ENCODE measurements at regions not wholly inside any gene's neighbourhood (a gene's known extent, or its start where the extent isn't known, plus 50 kb on each side); places are given as distances from the start of the nearest gene placed in this dataset.

- Histone ChIP-seq H3K27ac (no peak overlapping the region), H3K4me3 (no peak overlapping the region), H3K9ac (ENCODE audit: low read depth in 2 of 2, low read length in 2 of 2) (no peak overlapping the region), H3K9me3 (no peaks in the 10 kb centered on the region), H3K36me3 (no peaks in the 10 kb centered on the region), H3K27me3 (no peaks in the 10 kb centered on the region), H3K4me1 (no peaks in the 10 kb centered on the region)
- TF ChIP-seq CTCF (IDR thresholded peaks at IDR 0.05), result no peak
- intact Hi-C loops (cut with DNase I), result no loop called here
- no peak for DNase-seq
These were observed 198.3 kb upstream of the ZNF32 start for GRCh38 chr10:43846968-43847367.

GRCh38 chr10:43846187-43846680 lies 197.6 kb upstream of the ZNF32 start:
- Histone ChIP-seq H3K9me3 (no peaks in the 10 kb centered on the region), H3K9ac (ENCODE audit: low read depth in 2 of 2, low read length in 2 of 2) (no peak overlapping the region), H3K4me1 (no peaks in the 10 kb centered on the region), H3K4me3 (no peak overlapping the region), H3K27ac (no peak overlapping the region), H3K36me3 (no peaks in the 10 kb centered on the region), H3K27me3 (no peaks in the 10 kb centered on the region)
- no peak for DNase-seq
- intact Hi-C loops (cut with DNase I), result no loop called here
- TF ChIP-seq CTCF (IDR thresholded peaks at IDR 0.05), result no peak

- TF ChIP-seq CTCF (IDR thresholded peaks at IDR 0.05), result no peak
- Histone ChIP-seq H3K4me3 (no peak overlapping the region), H3K9me3 (no peaks in the 10 kb centered on the region), H3K36me3 (no peaks in the 10 kb centered on the region), H3K27ac (no peak overlapping the region), H3K4me1 (no peaks in the 10 kb centered on the region), H3K27me3 (no peaks in the 10 kb centered on the region), H3K9ac (ENCODE audit: low read depth in 2 of 2, low read length in 2 of 2) (no peak overlapping the region)
- DNase-seq, result no peak
- intact Hi-C loops (cut with DNase I), result no loop called here
These were observed 196.4 kb upstream of the ZNF32 start for GRCh38 chr10:43845121-43845520.

- DNase-seq, result no peak
- H3K27ac ChIP-seq, result no peak overlapping the region
- no peak overlapping the region for H3K4me3 ChIP-seq
- no peaks in the 10 kb centered on the region for H3K9me3 ChIP-seq
- no peak for TF ChIP-seq CTCF (IDR thresholded peaks at IDR 0.05)
- H3K9ac ChIP-seq (ENCODE audit: low read depth in 2 of 2, low read length in 2 of 2), result no peak overlapping the region
- intact Hi-C loops (cut with DNase I), result no loop called here
- no peaks in the 10 kb centered on the region for H3K4me1 ChIP-seq
- H3K36me3 ChIP-seq, result no peaks in the 10 kb centered on the region
- no peaks in the 10 kb centered on the region for H3K27me3 ChIP-seq
These were observed 195.5 kb upstream of the ZNF32 start for GRCh38 chr10:43844221-43844620.

- intact Hi-C loops (cut with DNase I), result no loop called here
- H3K27ac ChIP-seq, result peak overlapping the region; percentile 2
- H3K4me3 ChIP-seq, result no peak overlapping the region
- H3K9ac ChIP-seq (ENCODE audit: low read depth in 2 of 2, low read length in 2 of 2), result no peak overlapping the region
- H3K4me1 ChIP-seq, result no peaks in the 10 kb centered on the region
- TF ChIP-seq CTCF (IDR thresholded peaks at IDR 0.05), result no peak
- H3K27me3 ChIP-seq, result no peaks in the 10 kb centered on the region
- no peaks in the 10 kb centered on the region for H3K36me3 ChIP-seq
- H3K9me3 ChIP-seq, result no peaks in the 10 kb centered on the region
- no peak for DNase-seq
These were observed 194.8 kb upstream of the ZNF32 start for GRCh38 chr10:43843321-43844101.
